MM.1S (cell line): ENCODE measurements at regions not wholly inside any gene's neighbourhood (a gene's known extent, or its start where the extent isn't known, plus 50 kb on each side); places are given as distances from the start of the nearest gene placed in this dataset.

Experiments
- EZH2 ChIP-seq: fragments of 300-600 bp; sonication (generic); optimal IDR thresholded peaks from 2 replicates; pipeline ENCODE3; 2017; ENCODE audit warnings: low read depth, mild to moderate bottlenecking, antibody characterized with exemption, low read length, mixed read lengths
- TF ChIP-seq, protein P1 (sequence below): fragments of 300-600 bp; sonication (generic); IDR thresholded peaks from 2 replicates; pipeline ENCODE4 v1.5.1; 2016; ENCODE audit warnings: antibody characterized with exemption, low read length, mixed read lengths

DNA sequence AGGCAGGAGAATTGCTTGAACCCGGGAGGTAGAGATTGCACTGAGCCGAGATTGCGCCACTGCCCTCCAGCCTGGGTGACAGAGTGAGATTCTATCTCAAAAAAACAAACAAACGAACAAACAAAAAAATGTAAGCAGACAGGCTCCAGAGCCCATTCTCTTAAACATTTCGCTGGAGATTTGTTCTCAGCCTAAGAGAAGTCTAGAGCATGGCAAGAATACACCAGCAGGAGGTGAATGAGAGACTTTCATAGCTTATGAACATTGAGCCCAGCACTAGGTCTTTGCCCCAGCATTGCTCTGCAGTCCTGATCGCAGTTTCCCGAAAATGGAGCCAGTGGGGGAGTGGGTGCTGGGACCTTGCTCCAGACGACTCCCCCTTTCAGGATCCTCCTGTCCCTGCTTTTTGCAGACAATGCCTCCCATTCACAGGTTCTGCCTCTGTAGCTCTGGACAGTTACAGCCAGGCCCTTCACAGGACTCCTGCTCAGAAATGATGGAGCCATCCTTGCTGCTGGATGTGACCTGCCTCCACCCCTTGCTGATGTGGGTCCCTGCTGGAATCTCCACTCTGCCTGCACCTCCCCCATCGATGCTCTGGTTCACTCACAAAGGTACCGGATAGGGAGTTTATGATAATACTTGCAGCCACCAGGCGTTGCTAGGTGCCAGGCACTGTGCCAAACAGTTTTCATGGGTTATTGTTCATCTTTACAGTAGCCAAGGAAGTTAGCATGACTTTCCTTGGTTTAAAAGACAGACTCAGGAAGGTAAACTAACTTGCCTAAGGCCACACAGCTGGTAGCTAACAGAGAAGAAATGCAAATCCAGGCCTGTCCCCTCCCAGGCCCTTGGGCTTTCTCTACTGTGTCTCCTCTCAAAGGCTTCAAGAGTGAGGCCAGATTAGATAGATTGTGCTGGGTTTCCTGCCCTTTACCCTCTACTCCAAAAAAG, 329.7 kb upstream of the TLE3 start:
- TF ChIP-seq, protein P1, sequence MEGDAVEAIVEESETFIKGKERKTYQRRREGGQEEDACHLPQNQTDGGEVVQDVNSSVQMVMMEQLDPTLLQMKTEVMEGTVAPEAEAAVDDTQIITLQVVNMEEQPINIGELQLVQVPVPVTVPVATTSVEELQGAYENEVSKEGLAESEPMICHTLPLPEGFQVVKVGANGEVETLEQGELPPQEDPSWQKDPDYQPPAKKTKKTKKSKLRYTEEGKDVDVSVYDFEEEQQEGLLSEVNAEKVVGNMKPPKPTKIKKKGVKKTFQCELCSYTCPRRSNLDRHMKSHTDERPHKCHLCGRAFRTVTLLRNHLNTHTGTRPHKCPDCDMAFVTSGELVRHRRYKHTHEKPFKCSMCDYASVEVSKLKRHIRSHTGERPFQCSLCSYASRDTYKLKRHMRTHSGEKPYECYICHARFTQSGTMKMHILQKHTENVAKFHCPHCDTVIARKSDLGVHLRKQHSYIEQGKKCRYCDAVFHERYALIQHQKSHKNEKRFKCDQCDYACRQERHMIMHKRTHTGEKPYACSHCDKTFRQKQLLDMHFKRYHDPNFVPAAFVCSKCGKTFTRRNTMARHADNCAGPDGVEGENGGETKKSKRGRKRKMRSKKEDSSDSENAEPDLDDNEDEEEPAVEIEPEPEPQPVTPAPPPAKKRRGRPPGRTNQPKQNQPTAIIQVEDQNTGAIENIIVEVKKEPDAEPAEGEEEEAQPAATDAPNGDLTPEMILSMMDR: no peak
- no peak for TF ChIP-seq EZH2
